Neural cell (in vitro differentiated cells): ENCODE measurements at regions not wholly inside any gene's neighbourhood (a gene's known extent, or its start where the extent isn't known, plus 50 kb on each side); places are given as distances from the start of the nearest gene placed in this dataset.

Experiments used
- H2AFZ ChIP-seq: fragments of 200-600, 300-800 bp; sonication (generic), shearing (Covaris generic); 2 replicates; pipeline ENCODE4 v1.6.0; 2014; ENCODE audit warnings: low read depth, mild to moderate bottlenecking, antibody characterized with exemption, low read length, moderate library complexity
- H3F3A ChIP-seq: fragments of 200-600 bp; shearing (Covaris generic); 2 replicates; pipeline ENCODE4 v1.6.1; 2016; ENCODE audit warnings: mild to moderate bottlenecking, moderate library complexity, mixed read lengths, antibody characterized with exemption, low read length; ENCODE audit not compliant: insufficient read depth, poor library complexity, severe bottlenecking
- H3K27ac ChIP-seq: fragments of 200-600, 300-800 bp; sonication (generic), shearing (Covaris generic); 2 replicates; pipeline ENCODE4 v1.5.1; 2014; ENCODE audit warnings: mild to moderate bottlenecking, low read length, moderate library complexity
- H3K27me3 ChIP-seq: fragments of 300-800, 200-600 bp; sonication (generic), shearing (Covaris generic); 2 replicates; pipeline ENCODE4 v1.6.0; 2014; ENCODE audit warnings: mild to moderate bottlenecking, low read depth, low read length, moderate library complexity; ENCODE audit not compliant: insufficient read depth
- H3K36me3 ChIP-seq: fragments of 300-800, 200-600 bp; sonication (generic), shearing (Covaris generic); 2 replicates; pipeline ENCODE4 v1.5.1; 2014; ENCODE audit warnings: mild to moderate bottlenecking, antibody characterized with exemption, low read length, moderate library complexity; ENCODE audit not compliant: insufficient read depth
- H3K4me2 ChIP-seq: fragments of 300-800, 200-600 bp; sonication (generic), shearing (Covaris generic); 2 replicates; pipeline ENCODE4 v1.6.0; 2014; ENCODE audit warnings: mild to moderate bottlenecking, low read length
- H3K4me3 ChIP-seq: fragments of 300-800, 200-600 bp; sonication (generic), shearing (Covaris generic); 2 replicates; pipeline ENCODE4 v1.5.1; 2014; ENCODE audit warnings: mild to moderate bottlenecking, low read length, moderate library complexity
- H3K79me2 ChIP-seq: fragments of 200-600 bp; shearing (Covaris generic); replicated peaks from 2 replicates; pipeline ENCODE4 v1.6.0; 2014; ENCODE audit warnings: mild to moderate bottlenecking, low read length, moderate library complexity; ENCODE audit not compliant: insufficient read depth
- H3K9ac ChIP-seq: fragments of 300-800, 200-600 bp; sonication (generic), shearing (Covaris generic); 2 replicates; pipeline ENCODE4 v1.6.1; 2016; ENCODE audit warnings: mild to moderate bottlenecking, low read length, mixed read lengths
- H3K9me2 ChIP-seq: fragments of 200-600 bp; shearing (Covaris generic); 2 replicates; pipeline ENCODE4 v1.6.1; 2016; ENCODE audit warnings: mild to moderate bottlenecking, low read length, mixed read lengths; ENCODE audit not compliant: insufficient read depth
- H3K9me3 ChIP-seq: fragments of 200-600, 300-800 bp; sonication (generic), shearing (Covaris generic); 2 replicates; pipeline ENCODE4 v1.6.1; 2016; ENCODE audit warnings: mild to moderate bottlenecking, mixed run types, low read length, moderate library complexity, mixed read lengths
- H4K20me1 ChIP-seq: fragments of 200-600 bp; shearing (Covaris generic); 2 replicates; pipeline ENCODE4 v1.6.1; 2016; ENCODE audit warnings: mild to moderate bottlenecking, mixed run types; ENCODE audit not compliant: insufficient read depth
- CTCF ChIP-seq: fragments of 450-650 bp; IDR thresholded peaks from 2 replicates; pipeline ENCODE4 v1.5.1; 2014; ENCODE audit warnings: antibody characterized with exemption, mild to moderate bottlenecking, moderate library complexity; ENCODE audit not compliant: poor library complexity, severe bottlenecking
- EP300 ChIP-seq: fragments of 450-650 bp; conservative IDR thresholded peaks from 2 replicates; pipeline ENCODE4 v1.6.1; 2014; ENCODE audit warnings: antibody characterized with exemption, mild to moderate bottlenecking, moderate library complexity; ENCODE audit not compliant: poor library complexity, severe bottlenecking
- EZH2 ChIP-seq: fragments of 200-600, 300-800 bp; shearing (Covaris generic), sonication (generic); IDR thresholded peaks from 2 replicates; pipeline ENCODE4 v1.6.1; 2014; ENCODE audit warnings: antibody characterized with exemption, low read length, borderline replicate concordance, mild to moderate bottlenecking; ENCODE audit not compliant: insufficient read depth, poor library complexity, severe bottlenecking
- MXI1 ChIP-seq: fragments of 450-650 bp; conservative IDR thresholded peaks from 2 replicates; pipeline ENCODE4 v1.6.1; 2014; ENCODE audit warnings: antibody characterized with exemption, mild to moderate bottlenecking; ENCODE audit not compliant: poor library complexity, severe bottlenecking
- POLR2AphosphoS5 ChIP-seq: IDR thresholded peaks from 2 replicates; pipeline ENCODE4 v1.6.1; 2012
- RAD21 ChIP-seq: fragments of 450-650 bp; conservative IDR thresholded peaks from 2 replicates; pipeline ENCODE4 v1.6.1; 2014; ENCODE audit warnings: antibody characterized with exemption, mild to moderate bottlenecking, moderate library complexity
- REST ChIP-seq: IDR thresholded peaks from 2 replicates; pipeline ENCODE4 v1.6.1; 2012; ENCODE audit warnings: borderline replicate concordance
- SMC3 ChIP-seq: fragments of 450-650 bp; conservative IDR thresholded peaks from 2 replicates; pipeline ENCODE4 v1.6.1; 2014; ENCODE audit warnings: antibody characterized with exemption, mild to moderate bottlenecking, moderate library complexity; ENCODE audit not compliant: poor library complexity
- TAF1 ChIP-seq: IDR thresholded peaks from 2 replicates; pipeline ENCODE4 v1.6.1; 2012; ENCODE audit warnings: low read depth

- Histone ChIP-seq H3F3A (no peaks in the 10 kb centered on the region), H3K9me2 (no peaks in the 10 kb centered on the region), H4K20me1 (no peaks in the 10 kb centered on the region), H2AFZ (no peak overlapping the region), H3K36me3 (no peaks in the 10 kb centered on the region), H3K27me3 (no peaks in the 10 kb centered on the region), H3K27ac (no peak overlapping the region), H3K4me3 (no peak overlapping the region), H3K9me3 (no peaks in the 10 kb centered on the region), H3K79me2 (no peaks in the 10 kb centered on the region), H3K4me2 (no peak overlapping the region), H3K9ac (no peak overlapping the region)
- no peak for TF ChIP-seq EP300
- no peak for TF ChIP-seq TAF1
- no peak for TF ChIP-seq SMC3
- TF ChIP-seq REST = no peak
- TF ChIP-seq RAD21 = no peak
These were observed 96.4 kb upstream of the FTMT start for GRCh38 chr5:121755266-121755665.

- Histone ChIP-seq H3K27ac (no peak overlapping the region), H3K9me3 (no peaks in the 10 kb centered on the region), H2AFZ (no peak overlapping the region), H3K9me2 (no peaks in the 10 kb centered on the region), H3K36me3 (no peaks in the 10 kb centered on the region), H3F3A (no peaks in the 10 kb centered on the region), H3K27me3 (no peaks in the 10 kb centered on the region), H3K4me3 (no peak overlapping the region), H3K79me2 (no peaks in the 10 kb centered on the region), H4K20me1 (no peaks in the 10 kb centered on the region), H3K4me2 (no peak overlapping the region), H3K9ac (no peak overlapping the region)
- TF ChIP-seq REST = no peak
- no peak for TF ChIP-seq SMC3
- no peak for TF ChIP-seq POLR2AphosphoS5
These were observed 93.9 kb upstream of the FTMT start for GRCh38 chr5:121757753-121758152.

- H3K4me2 ChIP-seq = no peak overlapping the region
- no peaks in the 10 kb centered on the region for H3K9me3 ChIP-seq
- no peaks in the 10 kb centered on the region for H4K20me1 ChIP-seq
- H3K36me3 ChIP-seq = no peaks in the 10 kb centered on the region
- TF ChIP-seq EP300 (no peak), RAD21 (no peak), REST (no peak), TAF1 (no peak), MXI1 (no peak), SMC3 (no peak), POLR2AphosphoS5 (no peak), CTCF (no peak), EZH2 (no peak)
- no peaks in the 10 kb centered on the region for H3K27me3 ChIP-seq
- no peaks in the 10 kb centered on the region for H3F3A ChIP-seq
- no peak overlapping the region for H3K9ac ChIP-seq
- H3K79me2 ChIP-seq = no peaks in the 10 kb centered on the region
- no peak overlapping the region for H3K4me3 ChIP-seq
- no peaks in the 10 kb centered on the region for H3K9me2 ChIP-seq
- H3K27ac ChIP-seq = no peak overlapping the region
- H2AFZ ChIP-seq = no peak overlapping the region
These were observed 93.1 kb upstream of the FTMT start for GRCh38 chr5:121758615-121759014.
